Transverse colon (tissue), 4 donors: ENCODE measurements at regions not wholly inside any gene's neighbourhood (a gene's known extent, or its start where the extent isn't known, plus 50 kb on each side); places are given as distances from the start of the nearest gene placed in this dataset.
"Not testable (repeated sequence)": the region's sequence is repeated elsewhere in the genome, so short reads cannot be mapped to it uniquely, and the experiment has no call there.

ENCODE experiments used
- DNase-seq: peaks from one replicate; pipeline ENCODE4 v3.0.0-alpha.2; 2019
- H3K27ac ChIP-seq, 4 donors: fragments of 200-600 bp; sonication (generic); 2 replicates each; pipeline ENCODE4 v1.5.1; 2016 to 2018; ENCODE audit warnings: inconsistent platforms in 4 of 4
- H3K27me3 ChIP-seq: fragments of 200-600 bp; sonication (generic); 2 replicates; pipeline ENCODE4 v1.5.1; 2017; ENCODE audit warnings: inconsistent platforms
- H3K36me3 ChIP-seq, 4 donors: fragments of 200-600 bp; sonication (generic); 2 replicates each; pipeline ENCODE4 v1.5.1; 2017 to 2019; ENCODE audit warnings: inconsistent platforms in 4 of 4
- H3K4me1 ChIP-seq, 4 donors: fragments of 200-600 bp; sonication (generic); 2 replicates each; pipeline ENCODE4 v1.5.1; 2017 to 2020; ENCODE audit warnings: inconsistent platforms in 4 of 4
- H3K4me3 ChIP-seq, 4 donors: fragments of 200-600 bp; sonication (generic); 1 replicate in 1 of 4; 2 replicates in 3 of 4; pipeline versions ENCODE4 v1.5.1 to v1.6.1; 2017 to 2019; ENCODE audit warnings: inconsistent platforms in 4 of 4
- H3K9me3 ChIP-seq, 2 donors: fragments of 200-600 bp; sonication (generic); 2 replicates each; pipeline ENCODE4 v1.5.1; 2017 to 2019; ENCODE audit warnings: inconsistent platforms in 2 of 2
- EP300 ChIP-seq: sonication (generic); formaldehyde crosslinking; IDR thresholded peaks from one replicate; pipeline ENCODE4 v1.6.1; 2017; ENCODE audit warnings: antibody characterized with exemption, low read depth
- POLR2A ChIP-seq: fragments of 450-650 bp; IDR thresholded peaks from one replicate; pipeline ENCODE4 v1.6.1; 2016; ENCODE audit warnings: antibody characterized with exemption, mild to moderate bottlenecking, moderate library complexity
- POLR2AphosphoS5 ChIP-seq, 3 donors: sonication (generic); formaldehyde crosslinking; IDR thresholded peaks; one replicate each; pipeline ENCODE4 v1.6.1; 2016; ENCODE audit warnings: antibody characterized with exemption in 3 of 3
- WGBS, 2 donors: methylation state at CpG; one replicate each; pipeline ENCODE4 v1.1.5; 2018; ENCODE audit warnings: low coverage in 1 of 2; 5-methylcytosine and 5-hydroxymethylcytosine counted together
- in situ Hi-C, 4 donors: fragments of 200-750 bp; cut with MboI; loops; one replicate each; pipeline versions ENCODE4 v1.15.0 to v1.15.1; 2017; ENCODE audit warnings: low sequenced_read_pairs in 3 of 4, low pct_ligation_motif_present in 1 of 4, low pct_unique_long_range_greater_than_20kb in 1 of 4
- intact Hi-C: fragments of 100-400 bp; cut with DNase I; formaldehyde crosslinking; loops from one replicate; pipeline ENCODE4 v1.15.1; 2023; ENCODE audit warnings: low total_unique reads
- TF ChIP-seq, protein P1 (sequence below), 5 experiments: fragments of 200-600 bp in 3 of 5; fragments of 450-650 bp in 2 of 5; sonication (generic) in 3 of 5; IDR thresholded peaks; 1 replicate in 2 of 5; 2 replicates in 3 of 5; pipeline ENCODE4 v1.5.1; 2016 to 2017; ENCODE audit warnings: antibody characterized with exemption in 5 of 5, inconsistent platforms in 3 of 5, mild to moderate bottlenecking in 2 of 5, moderate library complexity in 1 of 5

- in situ Hi-C loops (no loop called here), intact Hi-C loops (no loop called here)
- Histone ChIP-seq H3K4me1 (no peaks in the 10 kb centered on the region), H3K36me3 (no peaks in the 10 kb centered on the region), H3K27me3 (no peaks in the 10 kb centered on the region), H3K4me3 (no peak overlapping the region), H3K27ac (no peak overlapping the region), H3K9me3 (no peaks in the 10 kb centered on the region)
- TF ChIP-seq EP300 = no peak
- TF ChIP-seq POLR2A = no peak
- TF ChIP-seq, protein P1, sequence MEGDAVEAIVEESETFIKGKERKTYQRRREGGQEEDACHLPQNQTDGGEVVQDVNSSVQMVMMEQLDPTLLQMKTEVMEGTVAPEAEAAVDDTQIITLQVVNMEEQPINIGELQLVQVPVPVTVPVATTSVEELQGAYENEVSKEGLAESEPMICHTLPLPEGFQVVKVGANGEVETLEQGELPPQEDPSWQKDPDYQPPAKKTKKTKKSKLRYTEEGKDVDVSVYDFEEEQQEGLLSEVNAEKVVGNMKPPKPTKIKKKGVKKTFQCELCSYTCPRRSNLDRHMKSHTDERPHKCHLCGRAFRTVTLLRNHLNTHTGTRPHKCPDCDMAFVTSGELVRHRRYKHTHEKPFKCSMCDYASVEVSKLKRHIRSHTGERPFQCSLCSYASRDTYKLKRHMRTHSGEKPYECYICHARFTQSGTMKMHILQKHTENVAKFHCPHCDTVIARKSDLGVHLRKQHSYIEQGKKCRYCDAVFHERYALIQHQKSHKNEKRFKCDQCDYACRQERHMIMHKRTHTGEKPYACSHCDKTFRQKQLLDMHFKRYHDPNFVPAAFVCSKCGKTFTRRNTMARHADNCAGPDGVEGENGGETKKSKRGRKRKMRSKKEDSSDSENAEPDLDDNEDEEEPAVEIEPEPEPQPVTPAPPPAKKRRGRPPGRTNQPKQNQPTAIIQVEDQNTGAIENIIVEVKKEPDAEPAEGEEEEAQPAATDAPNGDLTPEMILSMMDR (IDR thresholded peaks at IDR 0.05) = no peak
- no peak for TF ChIP-seq POLR2AphosphoS5 (IDR thresholded peaks at IDR 0.05)
- DNase-seq = no peak
- WGBS, 2 donors = 77% methylated on average over 3 of the region's 3 CpGs; no CpG with 5 or more reads in 1 of the 2 donors
These were observed 102.6 kb downstream of the CAAP1 start for GRCh38 chr9:26789959-26790358.

GRCh38 chr9:26786564-26786963, 106.0 kb downstream of the CAAP1 start:
- no peak for DNase-seq
- no peaks in the 10 kb centered on the region for H3K27me3 ChIP-seq
- intact Hi-C loops = no loop called here
- H3K9me3 ChIP-seq = no peaks in the 10 kb centered on the region
- H3K27ac ChIP-seq = no peak overlapping the region
- no peaks in the 10 kb centered on the region for H3K36me3 ChIP-seq
- in situ Hi-C loops = no loop called here
- WGBS, 2 donors = 49 to 61% methylated on average over 2 of the region's 2 CpGs
- TF ChIP-seq POLR2AphosphoS5 (IDR thresholded peaks at IDR 0.05) (no peak), POLR2A (no peak), EP300 (no peak)
- TF ChIP-seq, protein P1 (IDR thresholded peaks at IDR 0.05) = no peak
- no peak overlapping the region for H3K4me3 ChIP-seq
- peaks cover 0 to 5% (median 0%) of the 10 kb centered on the region in 4 donors for H3K4me1 ChIP-seq

DNA sequence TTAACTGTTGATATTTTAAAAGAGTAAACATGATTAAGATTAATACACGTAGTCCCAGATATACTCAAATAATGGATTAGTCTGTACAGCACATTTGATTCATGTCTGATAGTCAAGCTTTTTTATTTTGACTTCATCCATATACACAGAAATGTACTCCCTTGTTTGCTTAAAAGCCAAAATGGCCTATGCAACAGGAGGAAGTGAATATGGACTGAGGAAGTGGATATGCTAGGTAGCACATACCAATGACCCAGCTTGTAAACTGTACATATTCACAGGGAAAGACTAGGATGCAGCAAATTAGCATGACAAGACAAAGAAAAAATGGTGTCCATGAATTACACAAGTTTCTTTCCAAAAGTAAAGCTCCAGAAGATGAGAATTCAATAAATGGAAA, 109.7 kb downstream of the CAAP1 start:
- H3K9me3 ChIP-seq = no peaks in the 10 kb centered on the region
- H3K27me3 ChIP-seq = no peaks in the 10 kb centered on the region
- DNase-seq = no peak
- WGBS, 2 donors = 35 to 71% methylated on average over 1 of the region's 1 CpG
- peaks cover 0 to 5% (median 0%) of the 10 kb centered on the region in 4 donors for H3K4me1 ChIP-seq
- intact Hi-C loops (no loop called here), in situ Hi-C loops (no loop called here)
- H3K4me3 ChIP-seq = no peak overlapping the region
- H3K27ac ChIP-seq = no peak overlapping the region
- no peaks in the 10 kb centered on the region for H3K36me3 ChIP-seq
- TF ChIP-seq EP300 (no peak), POLR2A (no peak), POLR2AphosphoS5 (IDR thresholded peaks at IDR 0.05) (no peak)
- TF ChIP-seq, protein P1 (IDR thresholded peaks at IDR 0.05) = no peak

- Histone ChIP-seq H3K36me3 (no peaks in the 10 kb centered on the region), H3K9me3 (no peaks in the 10 kb centered on the region), H3K4me3 (no peak overlapping the region), H3K27ac (no peak overlapping the region), H3K4me1 (peaks cover 0 to 5% (median 0%) of the 10 kb centered on the region in 4 donors), H3K27me3 (no peaks in the 10 kb centered on the region)
- 0 to 8% methylated on average over 1 of the region's 1 CpG for WGBS, 2 donors
- no peak for TF ChIP-seq POLR2AphosphoS5 (IDR thresholded peaks at IDR 0.05)
- intact Hi-C loops (no loop called here), in situ Hi-C loops (no loop called here)
- no peak for DNase-seq
These were observed 110.7 kb downstream of the CAAP1 start for GRCh38 chr9:26781906-26782305.

GRCh38 chr9:26780307-26780706, 112.3 kb downstream of the CAAP1 start:
- DNase-seq, intact Hi-C loops, H3K27me3 ChIP-seq, H3K27ac ChIP-seq, H3K4me1 ChIP-seq, H3K9me3 ChIP-seq, H3K4me3 ChIP-seq, H3K36me3 ChIP-seq, in situ Hi-C loops: not testable (repeated sequence)
- WGBS, 2 donors = 86 to 91% methylated on average over 3 of the region's 3 CpGs
